SU-DHL-6 (cell line): ENCODE measurements at regions not wholly inside any gene's neighbourhood (a gene's known extent, or its start where the extent isn't known, plus 50 kb on each side); places are given as distances from the start of the nearest gene placed in this dataset.

Source experiments
- H2AFZ ChIP-seq: fragments of 200-600 bp; sonication (generic); 2 replicates; pipeline ENCODE4 v1.6.1; 2014; ENCODE audit warnings: low read depth, mild to moderate bottlenecking, moderate library complexity, mixed read lengths, antibody characterized with exemption, low read length; ENCODE audit not compliant: severe bottlenecking
- H3F3A ChIP-seq: fragments of 200-600 bp; shearing (Covaris generic); 2 replicates; pipeline ENCODE4 v1.6.0; 2016; ENCODE audit warnings: antibody characterized with exemption, mild to moderate bottlenecking; ENCODE audit not compliant: insufficient read depth
- H3K27ac ChIP-seq: fragments of 200-600 bp; sonication (generic); 2 replicates; pipeline ENCODE4 v1.5.1; 2016; ENCODE audit warnings: low read depth, mild to moderate bottlenecking, low read length, moderate library complexity, mixed read lengths
- H3K27me3 ChIP-seq: fragments of 200-600 bp; sonication (generic), shearing (Covaris generic); 2 replicates; pipeline ENCODE4 v1.6.0; 2014; ENCODE audit warnings: mild to moderate bottlenecking, low read length
- H3K36me3 ChIP-seq: fragments of 200-600 bp; sonication (generic); 2 replicates; pipeline ENCODE4 v1.6.1; 2014; ENCODE audit warnings: mild to moderate bottlenecking, low read length, mixed read lengths
- H3K4me2 ChIP-seq: fragments of 300-600, 200-600 bp; shearing (Covaris generic), sonication (generic); 2 replicates; pipeline ENCODE4 v1.6.0; 2014; ENCODE audit warnings: low read length, low read depth, mild to moderate bottlenecking; ENCODE audit not compliant: poor library complexity, severe bottlenecking
- H3K4me3 ChIP-seq: fragments of 200-600 bp; sonication (generic); 2 replicates; pipeline ENCODE4 v1.5.1; 2014; ENCODE audit warnings: antibody characterized with exemption, low read length, mild to moderate bottlenecking, mixed read lengths; ENCODE audit not compliant: insufficient read depth, poor library complexity, severe bottlenecking
- H3K79me2 ChIP-seq: fragments of 200-600 bp; sonication (generic); 2 replicates; pipeline ENCODE4 v1.6.1; 2014; ENCODE audit warnings: mild to moderate bottlenecking, low read length, moderate library complexity; ENCODE audit not compliant: insufficient read depth
- H3K9ac ChIP-seq: fragments of 200-600 bp; sonication (generic); 2 replicates; pipeline ENCODE4 v1.7.0; 2014; ENCODE audit warnings: mild to moderate bottlenecking, low read length
- H3K9me2 ChIP-seq: fragments of 200-600 bp; sonication (generic); replicated peaks from 2 replicates; pipeline ENCODE4 v1.6.1; 2014; ENCODE audit warnings: low read length; ENCODE audit not compliant: insufficient read depth
- H3K9me3 ChIP-seq: fragments of 200-600 bp; sonication (generic); 2 replicates; pipeline ENCODE4 v1.6.1; 2014; ENCODE audit warnings: low read length, mixed read lengths; ENCODE audit not compliant: insufficient read depth
- H4K20me1 ChIP-seq: fragments of 200-600 bp; sonication (generic); 2 replicates; pipeline ENCODE4 v1.6.1; 2014; ENCODE audit warnings: low read depth, mild to moderate bottlenecking, antibody characterized with exemption, low read length, moderate library complexity, mixed read lengths
- EZH2phosphoT487 ChIP-seq: fragments of 200-600 bp; sonication (generic), shearing (Covaris generic); conservative IDR thresholded peaks from 2 replicates; pipeline ENCODE4 v1.6.1; 2018; ENCODE audit warnings: mild to moderate bottlenecking, antibody characterized with exemption, low read length, moderate library complexity, mixed read lengths
- TF ChIP-seq, protein P1 (sequence below): fragments of 200-600 bp; sonication (generic); IDR thresholded peaks from one replicate; pipeline ENCODE4 v1.5.1; 2017; ENCODE audit warnings: antibody characterized with exemption, mild to moderate bottlenecking, low read length, moderate library complexity; ENCODE audit not compliant: insufficient read depth, poor library complexity, severe bottlenecking

DNA sequence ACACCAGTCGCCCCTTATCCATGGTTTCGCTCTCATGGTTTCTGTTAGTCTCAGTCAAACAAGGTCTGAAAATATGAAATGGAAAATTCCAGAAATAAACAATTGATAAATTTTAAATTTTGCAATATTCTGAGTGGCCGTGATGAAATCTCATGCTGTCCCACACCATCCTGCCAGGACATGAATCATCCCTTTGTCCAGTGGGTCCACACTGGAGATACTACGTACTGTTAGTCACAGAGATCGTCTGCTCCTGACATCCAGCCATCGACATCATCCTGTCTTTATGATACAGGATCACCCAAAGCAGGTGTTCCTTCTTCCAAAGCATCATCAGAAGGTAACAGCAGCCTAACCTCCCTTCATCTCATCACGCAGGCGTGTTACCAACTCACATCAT lies 76.5 kb upstream of the MSX1 start:
- no peaks in the 10 kb centered on the region for H3K27me3 ChIP-seq
- no peaks in the 10 kb centered on the region for H3K79me2 ChIP-seq
- H3K4me2 ChIP-seq, result no peak overlapping the region
- no peak overlapping the region for H2AFZ ChIP-seq
- peaks cover 1% of the 10 kb centered on the region; the same call in 1 of the 2 replicates for H3K9me3 ChIP-seq
- no peaks in the 10 kb centered on the region for H3K36me3 ChIP-seq
- no peaks in the 10 kb centered on the region for H4K20me1 ChIP-seq
- H3K9me2 ChIP-seq, result no peaks in the 10 kb centered on the region
- no peak overlapping the region for H3K27ac ChIP-seq
- H3F3A ChIP-seq, result no peaks in the 10 kb centered on the region
- TF ChIP-seq EZH2phosphoT487, result no peak
- TF ChIP-seq, protein P1, sequence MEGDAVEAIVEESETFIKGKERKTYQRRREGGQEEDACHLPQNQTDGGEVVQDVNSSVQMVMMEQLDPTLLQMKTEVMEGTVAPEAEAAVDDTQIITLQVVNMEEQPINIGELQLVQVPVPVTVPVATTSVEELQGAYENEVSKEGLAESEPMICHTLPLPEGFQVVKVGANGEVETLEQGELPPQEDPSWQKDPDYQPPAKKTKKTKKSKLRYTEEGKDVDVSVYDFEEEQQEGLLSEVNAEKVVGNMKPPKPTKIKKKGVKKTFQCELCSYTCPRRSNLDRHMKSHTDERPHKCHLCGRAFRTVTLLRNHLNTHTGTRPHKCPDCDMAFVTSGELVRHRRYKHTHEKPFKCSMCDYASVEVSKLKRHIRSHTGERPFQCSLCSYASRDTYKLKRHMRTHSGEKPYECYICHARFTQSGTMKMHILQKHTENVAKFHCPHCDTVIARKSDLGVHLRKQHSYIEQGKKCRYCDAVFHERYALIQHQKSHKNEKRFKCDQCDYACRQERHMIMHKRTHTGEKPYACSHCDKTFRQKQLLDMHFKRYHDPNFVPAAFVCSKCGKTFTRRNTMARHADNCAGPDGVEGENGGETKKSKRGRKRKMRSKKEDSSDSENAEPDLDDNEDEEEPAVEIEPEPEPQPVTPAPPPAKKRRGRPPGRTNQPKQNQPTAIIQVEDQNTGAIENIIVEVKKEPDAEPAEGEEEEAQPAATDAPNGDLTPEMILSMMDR, result no peak
- no peak overlapping the region for H3K9ac ChIP-seq
- H3K4me3 ChIP-seq, result no peak overlapping the region

GRCh38 chr4:4781936-4782707 lies 77.3 kb upstream of the MSX1 start:
- no peak overlapping the region for H3K4me3 ChIP-seq
- no peaks in the 10 kb centered on the region for H3K9me2 ChIP-seq
- H3F3A ChIP-seq, result no peaks in the 10 kb centered on the region
- H3K27ac ChIP-seq, result no peak overlapping the region
- no peaks in the 10 kb centered on the region for H4K20me1 ChIP-seq
- no peak overlapping the region for H3K4me2 ChIP-seq
- no peak overlapping the region for H2AFZ ChIP-seq
- no peaks in the 10 kb centered on the region for H3K9me3 ChIP-seq
- H3K79me2 ChIP-seq, result no peaks in the 10 kb centered on the region
- no peak overlapping the region for H3K9ac ChIP-seq
- TF ChIP-seq, protein P1, result no peak
- no peak for TF ChIP-seq EZH2phosphoT487
- H3K36me3 ChIP-seq, result no peaks in the 10 kb centered on the region
- no peaks in the 10 kb centered on the region for H3K27me3 ChIP-seq

DNA sequence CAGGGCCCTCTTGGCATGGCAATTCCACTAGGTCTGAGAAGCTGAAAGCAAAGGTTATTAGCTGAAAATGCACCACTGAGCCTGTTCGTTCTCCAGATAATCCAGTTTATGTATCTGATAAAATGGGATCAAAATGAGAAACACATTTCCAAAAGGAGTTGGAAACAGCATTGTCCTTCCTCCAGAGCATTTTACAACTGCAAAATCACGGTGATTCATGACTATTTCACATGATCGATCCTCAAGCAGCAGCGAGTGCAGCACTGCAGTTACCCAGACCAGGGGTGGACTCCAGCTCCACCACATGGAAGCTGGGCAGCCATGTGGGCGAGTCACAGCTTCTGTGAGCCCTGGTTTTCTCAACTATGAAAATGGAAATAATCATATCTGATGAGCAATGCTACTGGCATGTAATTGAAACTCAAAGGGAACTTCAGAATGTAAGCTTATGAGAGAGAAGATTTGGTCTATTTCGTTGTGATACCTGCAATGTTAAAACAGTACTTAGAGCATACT lies 78.7 kb upstream of the MSX1 start:
- no peak overlapping the region for H3K27ac ChIP-seq
- no peak overlapping the region for H3K9ac ChIP-seq
- H3K36me3 ChIP-seq, result no peaks in the 10 kb centered on the region
- no peak overlapping the region for H3K4me2 ChIP-seq
- H2AFZ ChIP-seq, result no peak overlapping the region
- H3K4me3 ChIP-seq, result no peak overlapping the region
- no peaks in the 10 kb centered on the region for H4K20me1 ChIP-seq
- H3F3A ChIP-seq, result no peaks in the 10 kb centered on the region
- TF ChIP-seq EZH2phosphoT487, result no peak
- TF ChIP-seq, protein P1, result no peak
- no peaks in the 10 kb centered on the region for H3K9me3 ChIP-seq
- no peaks in the 10 kb centered on the region for H3K79me2 ChIP-seq
- no peaks in the 10 kb centered on the region for H3K27me3 ChIP-seq
- H3K9me2 ChIP-seq, result no peaks in the 10 kb centered on the region
